WTC11 (cell line): ENCODE measurements at regions not wholly inside any gene's neighbourhood (a gene's known extent, or its start where the extent isn't known, plus 50 kb on each side); places are given as distances from the start of the nearest gene placed in this dataset.

Experiments
- EMX1 ChIP-seq: fragments of 250-450 bp; sonication (Bioruptor Pico); IDR thresholded peaks from 2 replicates; pipeline ENCODE4 v1.8.0; 2021; ENCODE audit warnings: mild to moderate bottlenecking
- MLX ChIP-seq: sonication (generic); formaldehyde crosslinking; IDR thresholded peaks from 2 replicates; pipeline ENCODE4 v1.8.1; 2023; ENCODE audit warnings: mild to moderate bottlenecking, missing genetic modification reagents, moderate library complexity
- MXD4 ChIP-seq: fragments of 250-450 bp; sonication (Bioruptor Pico); IDR thresholded peaks from 2 replicates; pipeline ENCODE4 v1.8.0; 2021; ENCODE audit warnings: mild to moderate bottlenecking, moderate library complexity, borderline replicate concordance
- NR2C2 ChIP-seq: sonication (generic); formaldehyde crosslinking; IDR thresholded peaks from 2 replicates; pipeline ENCODE4 v1.8.0; 2022; ENCODE audit warnings: mild to moderate bottlenecking, missing genetic modification reagents
- NR3C1 ChIP-seq: sonication (generic); formaldehyde crosslinking; conservative IDR thresholded peaks from 2 replicates; pipeline ENCODE4 v1.8.1; 2023; ENCODE audit warnings: low read depth, mild to moderate bottlenecking, missing genetic modification reagents
- OVOL2 ChIP-seq: fragments of 250-450 bp; sonication (Bioruptor Pico); IDR thresholded peaks from 2 replicates; pipeline ENCODE4 v1.9.0; 2021; ENCODE audit warnings: mild to moderate bottlenecking, borderline replicate concordance
- SMAD3 ChIP-seq: sonication (generic); formaldehyde crosslinking; IDR thresholded peaks from 2 replicates; pipeline ENCODE4 v1.8.0; 2022; ENCODE audit warnings: missing genetic modification reagents, mild to moderate bottlenecking, borderline replicate concordance
- STAT6 ChIP-seq: sonication (generic); formaldehyde crosslinking; conservative IDR thresholded peaks from 2 replicates; pipeline ENCODE4 v1.8.1; 2023; ENCODE audit warnings: mild to moderate bottlenecking, low read depth, missing genetic modification reagents, moderate library complexity
- TCF7 ChIP-seq: sonication (generic); formaldehyde crosslinking; IDR thresholded peaks from 2 replicates; pipeline ENCODE4 v1.8.0; 2022; ENCODE audit warnings: mild to moderate bottlenecking, low read depth, missing genetic modification reagents, moderate library complexity
- TF ChIP-seq, protein P1 (sequence below): sonication (generic); formaldehyde crosslinking; IDR thresholded peaks from 2 replicates; pipeline ENCODE4 v1.8.0; 2023; ENCODE audit warnings: missing genetic modification reagents, mild to moderate bottlenecking, borderline replicate concordance
- TF ChIP-seq, protein P2 (sequence below): fragments of 250-450 bp; sonication (Bioruptor Pico); conservative IDR thresholded peaks from 2 replicates; pipeline ENCODE4 v1.9.0; 2021; ENCODE audit warnings: mild to moderate bottlenecking
- TF ChIP-seq, protein P3 (sequence below): sonication (generic); formaldehyde crosslinking; IDR thresholded peaks from 2 replicates; pipeline ENCODE4 v1.8.1; 2022; ENCODE audit warnings: mild to moderate bottlenecking, moderate library complexity, missing genetic modification reagents
- TF ChIP-seq, protein P4 (sequence below): sonication (generic); formaldehyde crosslinking; IDR thresholded peaks from 2 replicates; pipeline ENCODE4 v1.8.1; 2023; ENCODE audit warnings: mild to moderate bottlenecking, missing genetic modification reagents, borderline replicate concordance
- TF ChIP-seq, protein P5 (sequence below): sonication (generic); formaldehyde crosslinking; IDR thresholded peaks from 2 replicates; pipeline ENCODE4 v1.8.1; 2022; ENCODE audit warnings: mild to moderate bottlenecking, missing genetic modification reagents, moderate library complexity, borderline replicate concordance

GRCh38 chr1:30359539-30360220 is 363.7 kb downstream of the MATN1 start (continued):
- TF ChIP-seq, protein P1, sequence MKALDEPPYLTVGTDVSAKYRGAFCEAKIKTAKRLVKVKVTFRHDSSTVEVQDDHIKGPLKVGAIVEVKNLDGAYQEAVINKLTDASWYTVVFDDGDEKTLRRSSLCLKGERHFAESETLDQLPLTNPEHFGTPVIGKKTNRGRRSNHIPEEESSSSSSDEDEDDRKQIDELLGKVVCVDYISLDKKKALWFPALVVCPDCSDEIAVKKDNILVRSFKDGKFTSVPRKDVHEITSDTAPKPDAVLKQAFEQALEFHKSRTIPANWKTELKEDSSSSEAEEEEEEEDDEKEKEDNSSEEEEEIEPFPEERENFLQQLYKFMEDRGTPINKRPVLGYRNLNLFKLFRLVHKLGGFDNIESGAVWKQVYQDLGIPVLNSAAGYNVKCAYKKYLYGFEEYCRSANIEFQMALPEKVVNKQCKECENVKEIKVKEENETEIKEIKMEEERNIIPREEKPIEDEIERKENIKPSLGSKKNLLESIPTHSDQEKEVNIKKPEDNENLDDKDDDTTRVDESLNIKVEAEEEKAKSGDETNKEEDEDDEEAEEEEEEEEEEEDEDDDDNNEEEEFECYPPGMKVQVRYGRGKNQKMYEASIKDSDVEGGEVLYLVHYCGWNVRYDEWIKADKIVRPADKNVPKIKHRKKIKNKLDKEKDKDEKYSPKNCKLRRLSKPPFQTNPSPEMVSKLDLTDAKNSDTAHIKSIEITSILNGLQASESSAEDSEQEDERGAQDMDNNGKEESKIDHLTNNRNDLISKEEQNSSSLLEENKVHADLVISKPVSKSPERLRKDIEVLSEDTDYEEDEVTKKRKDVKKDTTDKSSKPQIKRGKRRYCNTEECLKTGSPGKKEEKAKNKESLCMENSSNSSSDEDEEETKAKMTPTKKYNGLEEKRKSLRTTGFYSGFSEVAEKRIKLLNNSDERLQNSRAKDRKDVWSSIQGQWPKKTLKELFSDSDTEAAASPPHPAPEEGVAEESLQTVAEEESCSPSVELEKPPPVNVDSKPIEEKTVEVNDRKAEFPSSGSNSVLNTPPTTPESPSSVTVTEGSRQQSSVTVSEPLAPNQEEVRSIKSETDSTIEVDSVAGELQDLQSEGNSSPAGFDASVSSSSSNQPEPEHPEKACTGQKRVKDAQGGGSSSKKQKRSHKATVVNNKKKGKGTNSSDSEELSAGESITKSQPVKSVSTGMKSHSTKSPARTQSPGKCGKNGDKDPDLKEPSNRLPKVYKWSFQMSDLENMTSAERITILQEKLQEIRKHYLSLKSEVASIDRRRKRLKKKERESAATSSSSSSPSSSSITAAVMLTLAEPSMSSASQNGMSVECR: no peak
- TF ChIP-seq, protein P2, sequence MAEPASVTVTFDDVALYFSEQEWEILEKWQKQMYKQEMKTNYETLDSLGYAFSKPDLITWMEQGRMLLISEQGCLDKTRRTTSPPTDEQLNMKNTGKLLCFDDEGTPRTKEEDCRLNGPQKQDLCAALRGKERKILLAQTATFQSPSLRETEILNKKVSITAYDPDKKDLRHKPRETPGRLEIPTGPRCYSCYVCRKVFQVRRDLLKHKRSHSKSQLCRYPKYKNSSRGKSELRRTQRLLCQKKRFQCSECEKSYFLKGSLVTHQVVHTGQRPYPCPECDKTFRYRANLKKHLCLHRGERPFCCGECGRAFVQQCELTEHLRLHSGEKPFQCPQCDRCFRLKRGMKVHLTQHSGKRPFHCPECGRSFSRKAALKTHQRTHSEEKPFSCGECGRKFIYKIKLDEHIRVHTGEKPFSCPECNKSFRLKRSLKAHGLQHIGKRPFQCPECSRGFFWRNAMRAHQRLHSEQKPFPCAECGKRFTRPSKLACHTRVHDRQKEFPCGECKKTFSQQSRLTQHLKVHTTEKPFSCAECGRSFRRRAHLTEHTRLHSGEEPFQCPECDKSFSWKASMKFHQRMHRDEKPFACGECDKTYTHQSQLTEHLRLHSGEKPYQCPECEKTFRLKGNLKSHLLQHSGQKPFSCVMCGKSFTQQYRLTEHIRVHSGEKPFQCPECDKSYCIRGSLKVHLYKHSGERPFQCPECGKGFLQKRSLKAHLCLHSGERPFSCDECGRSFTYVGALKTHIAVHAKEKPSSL: no peak
- TF ChIP-seq, protein P3, sequence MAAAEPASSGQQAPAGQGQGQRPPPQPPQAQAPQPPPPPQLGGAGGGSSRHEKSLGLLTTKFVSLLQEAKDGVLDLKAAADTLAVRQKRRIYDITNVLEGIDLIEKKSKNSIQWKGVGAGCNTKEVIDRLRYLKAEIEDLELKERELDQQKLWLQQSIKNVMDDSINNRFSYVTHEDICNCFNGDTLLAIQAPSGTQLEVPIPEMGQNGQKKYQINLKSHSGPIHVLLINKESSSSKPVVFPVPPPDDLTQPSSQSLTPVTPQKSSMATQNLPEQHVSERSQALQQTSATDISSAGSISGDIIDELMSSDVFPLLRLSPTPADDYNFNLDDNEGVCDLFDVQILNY: no peak
- TF ChIP-seq EMX1 (CRISPR knock-in tag): no peak
- no peak for TF ChIP-seq NR3C1 (CRISPR knock-in tag)
- no peak for TF ChIP-seq MXD4 (CRISPR knock-in tag)
- TF ChIP-seq, protein P4, sequence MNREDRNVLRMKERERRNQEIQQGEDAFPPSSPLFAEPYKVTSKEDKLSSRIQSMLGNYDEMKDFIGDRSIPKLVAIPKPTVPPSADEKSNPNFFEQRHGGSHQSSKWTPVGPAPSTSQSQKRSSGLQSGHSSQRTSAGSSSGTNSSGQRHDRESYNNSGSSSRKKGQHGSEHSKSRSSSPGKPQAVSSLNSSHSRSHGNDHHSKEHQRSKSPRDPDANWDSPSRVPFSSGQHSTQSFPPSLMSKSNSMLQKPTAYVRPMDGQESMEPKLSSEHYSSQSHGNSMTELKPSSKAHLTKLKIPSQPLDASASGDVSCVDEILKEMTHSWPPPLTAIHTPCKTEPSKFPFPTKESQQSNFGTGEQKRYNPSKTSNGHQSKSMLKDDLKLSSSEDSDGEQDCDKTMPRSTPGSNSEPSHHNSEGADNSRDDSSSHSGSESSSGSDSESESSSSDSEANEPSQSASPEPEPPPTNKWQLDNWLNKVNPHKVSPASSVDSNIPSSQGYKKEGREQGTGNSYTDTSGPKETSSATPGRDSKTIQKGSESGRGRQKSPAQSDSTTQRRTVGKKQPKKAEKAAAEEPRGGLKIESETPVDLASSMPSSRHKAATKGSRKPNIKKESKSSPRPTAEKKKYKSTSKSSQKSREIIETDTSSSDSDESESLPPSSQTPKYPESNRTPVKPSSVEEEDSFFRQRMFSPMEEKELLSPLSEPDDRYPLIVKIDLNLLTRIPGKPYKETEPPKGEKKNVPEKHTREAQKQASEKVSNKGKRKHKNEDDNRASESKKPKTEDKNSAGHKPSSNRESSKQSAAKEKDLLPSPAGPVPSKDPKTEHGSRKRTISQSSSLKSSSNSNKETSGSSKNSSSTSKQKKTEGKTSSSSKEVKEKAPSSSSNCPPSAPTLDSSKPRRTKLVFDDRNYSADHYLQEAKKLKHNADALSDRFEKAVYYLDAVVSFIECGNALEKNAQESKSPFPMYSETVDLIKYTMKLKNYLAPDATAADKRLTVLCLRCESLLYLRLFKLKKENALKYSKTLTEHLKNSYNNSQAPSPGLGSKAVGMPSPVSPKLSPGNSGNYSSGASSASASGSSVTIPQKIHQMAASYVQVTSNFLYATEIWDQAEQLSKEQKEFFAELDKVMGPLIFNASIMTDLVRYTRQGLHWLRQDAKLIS (CRISPR knock-in tag): no peak
- no peak for TF ChIP-seq NR2C2
- no peak for TF ChIP-seq TCF7
- TF ChIP-seq, protein P5, sequence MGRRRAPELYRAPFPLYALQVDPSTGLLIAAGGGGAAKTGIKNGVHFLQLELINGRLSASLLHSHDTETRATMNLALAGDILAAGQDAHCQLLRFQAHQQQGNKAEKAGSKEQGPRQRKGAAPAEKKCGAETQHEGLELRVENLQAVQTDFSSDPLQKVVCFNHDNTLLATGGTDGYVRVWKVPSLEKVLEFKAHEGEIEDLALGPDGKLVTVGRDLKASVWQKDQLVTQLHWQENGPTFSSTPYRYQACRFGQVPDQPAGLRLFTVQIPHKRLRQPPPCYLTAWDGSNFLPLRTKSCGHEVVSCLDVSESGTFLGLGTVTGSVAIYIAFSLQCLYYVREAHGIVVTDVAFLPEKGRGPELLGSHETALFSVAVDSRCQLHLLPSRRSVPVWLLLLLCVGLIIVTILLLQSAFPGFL: no peak
- no peak for TF ChIP-seq SMAD3
- no peak for TF ChIP-seq OVOL2
- TF ChIP-seq MLX: no peak
- no peak for TF ChIP-seq STAT6 (CRISPR knock-in tag)
